Tibial nerve (tissue), 4 donors: ENCODE measurements at regions not wholly inside any gene's neighbourhood (a gene's known extent, or its start where the extent isn't known, plus 50 kb on each side); places are given as distances from the start of the nearest gene placed in this dataset.

Experiments used
- DNase-seq, 2 donors: peaks; one replicate each; pipeline ENCODE4 v3.0.0-alpha.2; 2019; ENCODE audit warnings: low spot score in 2 of 2
- H3K27ac ChIP-seq, 4 donors: fragments of 200-600 bp; sonication (generic) in 3 of 4; one replicate each; pipeline ENCODE4 v1.5.1; 2017 to 2019; ENCODE audit warnings: mild to moderate bottlenecking in 1 of 4
- H3K27me3 ChIP-seq, 2 donors: fragments of 200-600 bp; sonication (generic) in 1 of 2; one replicate each; pipeline versions ENCODE4 v1.5.1 to v1.6.0; 2017 to 2019
- H3K36me3 ChIP-seq, 3 donors: fragments of 200-600 bp; sonication (generic); one replicate each; pipeline ENCODE4 v1.5.1; 2018 to 2019
- H3K4me1 ChIP-seq, 4 donors: fragments of 200-600 bp; sonication (generic) in 3 of 4; one replicate each; pipeline ENCODE4 v1.5.1; 2017 to 2019
- H3K4me3 ChIP-seq, 4 donors: fragments of 200-600 bp; sonication (generic) in 3 of 4; one replicate each; pipeline ENCODE4 v1.5.1; 2017 to 2019; ENCODE audit warnings: mild to moderate bottlenecking in 1 of 4, moderate library complexity in 1 of 4
- H3K9me3 ChIP-seq, 4 donors: fragments of 200-600 bp; sonication (generic) in 3 of 4; one replicate each; pipeline ENCODE4 v1.5.1; 2017 to 2019
- EP300 ChIP-seq, 2 donors: sonication (generic); formaldehyde crosslinking; IDR thresholded peaks; one replicate each; pipeline ENCODE4 v1.6.1; 2017; ENCODE audit warnings: antibody characterized with exemption in 2 of 2, mild to moderate bottlenecking in 1 of 2
- POLR2A ChIP-seq, 2 donors: fragments of 450-650 bp; IDR thresholded peaks; one replicate each; pipeline ENCODE4 v1.6.1; 2017; ENCODE audit warnings: antibody characterized with exemption in 2 of 2, mild to moderate bottlenecking in 2 of 2, moderate library complexity in 2 of 2
- WGBS, 2 donors: methylation state at CpG; one replicate each; pipeline ENCODE4 v1.1.5; 2018; 5-methylcytosine and 5-hydroxymethylcytosine counted together
- TF ChIP-seq, protein P1 (sequence below), 5 experiments: fragments of 200-600 bp in 3 of 5; fragments of 450-650 bp in 2 of 5; sonication (generic) in 3 of 5; IDR thresholded peaks; one replicate each; pipeline ENCODE4 v1.5.1; 2016 to 2019; ENCODE audit warnings: antibody characterized with exemption in 5 of 5, mild to moderate bottlenecking in 3 of 5, moderate library complexity in 2 of 5

DNA sequence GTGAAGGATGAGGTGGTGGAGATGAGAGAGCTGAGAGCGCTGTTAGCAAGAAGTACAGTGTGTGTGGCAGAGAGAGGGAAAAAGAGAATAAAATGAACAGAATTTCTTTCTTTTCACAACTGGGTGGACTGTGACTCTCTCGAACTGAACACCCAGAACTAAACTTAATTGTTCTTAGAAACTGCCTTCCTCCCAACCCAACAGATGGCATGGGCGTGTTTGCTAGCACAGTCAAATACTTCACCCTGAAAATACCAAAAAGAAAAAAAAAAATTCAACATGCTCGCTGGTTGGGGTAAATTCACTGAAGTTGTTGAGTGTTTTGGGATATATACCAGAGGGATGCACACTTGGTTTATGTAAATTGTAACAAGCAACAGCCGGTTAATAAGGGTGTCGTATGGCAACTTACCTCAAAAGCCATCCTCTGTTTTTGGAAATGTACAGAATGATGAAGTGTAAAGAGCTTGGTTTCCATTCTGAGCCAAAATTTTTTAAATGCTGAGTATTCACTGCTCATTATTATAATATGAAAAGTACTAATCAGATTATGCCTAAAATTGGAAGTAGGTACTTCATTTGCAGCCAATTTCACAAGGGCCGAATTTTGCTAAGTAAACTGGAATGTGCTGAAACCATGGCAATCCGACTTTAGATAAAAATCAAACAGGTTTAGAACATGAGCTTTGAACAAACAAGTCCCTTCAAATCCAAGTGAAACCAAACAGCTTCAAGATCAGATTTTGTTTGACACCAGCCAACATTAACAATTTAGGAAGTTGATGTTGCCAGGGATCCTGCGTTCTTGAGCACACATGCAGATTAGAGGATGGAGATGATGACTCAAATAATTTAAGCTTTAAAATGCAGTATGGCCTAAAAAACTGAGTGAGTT lies 115.8 kb downstream of the ZIC5 start:
- TF ChIP-seq, protein P1, sequence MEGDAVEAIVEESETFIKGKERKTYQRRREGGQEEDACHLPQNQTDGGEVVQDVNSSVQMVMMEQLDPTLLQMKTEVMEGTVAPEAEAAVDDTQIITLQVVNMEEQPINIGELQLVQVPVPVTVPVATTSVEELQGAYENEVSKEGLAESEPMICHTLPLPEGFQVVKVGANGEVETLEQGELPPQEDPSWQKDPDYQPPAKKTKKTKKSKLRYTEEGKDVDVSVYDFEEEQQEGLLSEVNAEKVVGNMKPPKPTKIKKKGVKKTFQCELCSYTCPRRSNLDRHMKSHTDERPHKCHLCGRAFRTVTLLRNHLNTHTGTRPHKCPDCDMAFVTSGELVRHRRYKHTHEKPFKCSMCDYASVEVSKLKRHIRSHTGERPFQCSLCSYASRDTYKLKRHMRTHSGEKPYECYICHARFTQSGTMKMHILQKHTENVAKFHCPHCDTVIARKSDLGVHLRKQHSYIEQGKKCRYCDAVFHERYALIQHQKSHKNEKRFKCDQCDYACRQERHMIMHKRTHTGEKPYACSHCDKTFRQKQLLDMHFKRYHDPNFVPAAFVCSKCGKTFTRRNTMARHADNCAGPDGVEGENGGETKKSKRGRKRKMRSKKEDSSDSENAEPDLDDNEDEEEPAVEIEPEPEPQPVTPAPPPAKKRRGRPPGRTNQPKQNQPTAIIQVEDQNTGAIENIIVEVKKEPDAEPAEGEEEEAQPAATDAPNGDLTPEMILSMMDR (IDR thresholded peaks at IDR 0.05): no peak
- TF ChIP-seq EP300 (IDR thresholded peaks at IDR 0.05) (no peak), POLR2A (IDR thresholded peaks at IDR 0.05) (no peak)

DNA sequence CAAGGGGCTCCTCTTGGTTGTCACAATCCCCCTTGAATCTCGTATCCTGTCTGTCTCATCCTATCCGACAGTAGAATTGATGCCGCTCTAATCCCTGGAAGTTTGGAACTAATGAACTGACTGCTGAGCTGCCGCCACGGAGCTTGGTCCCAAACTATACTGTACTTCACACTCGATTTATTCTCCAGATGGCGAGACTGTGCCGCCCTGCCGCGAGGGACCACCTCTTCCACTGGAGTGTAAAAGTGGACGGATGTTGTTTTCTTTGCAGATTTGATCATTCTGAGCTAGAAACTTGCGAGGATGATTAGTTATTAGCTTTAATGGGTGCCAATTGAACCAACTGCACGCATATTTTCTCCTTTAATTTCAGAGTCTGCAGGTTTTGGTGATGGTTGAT lies 117.2 kb downstream of the ZIC5 start:
- no peak for DNase-seq
- H3K4me1 ChIP-seq: no peaks in the 10 kb centered on the region
- no peak overlapping the region for H3K27ac ChIP-seq
- peaks cover 0 to 3% (median 0%) of the 10 kb centered on the region in 4 donors for H3K9me3 ChIP-seq
- 80 to 88% methylated on average over 13 of the region's 13 CpGs for WGBS, 2 donors
- no peaks in the 10 kb centered on the region for H3K27me3 ChIP-seq
- no peaks in the 10 kb centered on the region for H3K36me3 ChIP-seq
- TF ChIP-seq, protein P1 (IDR thresholded peaks at IDR 0.05): no peak
- TF ChIP-seq POLR2A (IDR thresholded peaks at IDR 0.05) (no peak), EP300 (IDR thresholded peaks at IDR 0.05) (no peak)
- no peak overlapping the region for H3K4me3 ChIP-seq

More for the DNA sequence above, 115.8 kb downstream of the ZIC5 start:
- Histone ChIP-seq H3K27ac (no peak overlapping the region), H3K27me3 (no peaks in the 10 kb centered on the region), H3K4me3 (no peak overlapping the region), H3K36me3 (no peaks in the 10 kb centered on the region), H3K9me3 (no peaks in the 10 kb centered on the region), H3K4me1 (no peaks in the 10 kb centered on the region)
- no peak for DNase-seq
- 73 to 75% methylated on average over 9 of the region's 9 CpGs for WGBS, 2 donors

DNA sequence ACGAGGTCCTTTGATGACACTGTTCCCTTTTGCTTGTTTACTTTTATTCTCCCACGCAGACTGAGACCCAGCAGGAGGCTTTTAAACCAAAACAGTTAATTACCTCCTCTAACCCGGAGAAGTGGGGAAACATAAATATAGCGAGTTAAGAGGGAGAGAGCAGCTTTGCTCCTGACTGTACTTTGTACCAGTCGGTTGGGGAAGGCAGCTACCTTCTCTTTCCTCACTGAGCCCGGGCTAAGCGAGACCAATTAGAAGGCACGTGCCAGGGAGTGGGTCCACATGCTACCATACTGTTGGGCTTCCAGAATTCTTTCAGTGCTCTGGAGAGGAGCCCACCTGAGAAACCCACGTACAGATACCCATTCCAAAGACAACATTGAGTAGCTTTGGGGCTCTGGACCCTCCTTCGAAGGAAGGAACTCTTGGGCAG lies 124.2 kb downstream of the ZIC5 start:
- no peaks in the 10 kb centered on the region for H3K36me3 ChIP-seq
- H3K4me3 ChIP-seq: no peak overlapping the region
- WGBS, 2 donors: 64 to 69% methylated on average over 10 of the region's 10 CpGs
- peaks cover 0 to 4% (median 0%) of the 10 kb centered on the region in 4 donors for H3K9me3 ChIP-seq
- no peak overlapping the region for H3K27ac ChIP-seq
- no peaks in the 10 kb centered on the region for H3K27me3 ChIP-seq
- TF ChIP-seq EP300 (IDR thresholded peaks at IDR 0.05) (no peak), POLR2A (IDR thresholded peaks at IDR 0.05) (no peak)
- TF ChIP-seq, protein P1 (IDR thresholded peaks at IDR 0.05): no peak
- no peaks in the 10 kb centered on the region for H3K4me1 ChIP-seq
- no peak for DNase-seq

DNA sequence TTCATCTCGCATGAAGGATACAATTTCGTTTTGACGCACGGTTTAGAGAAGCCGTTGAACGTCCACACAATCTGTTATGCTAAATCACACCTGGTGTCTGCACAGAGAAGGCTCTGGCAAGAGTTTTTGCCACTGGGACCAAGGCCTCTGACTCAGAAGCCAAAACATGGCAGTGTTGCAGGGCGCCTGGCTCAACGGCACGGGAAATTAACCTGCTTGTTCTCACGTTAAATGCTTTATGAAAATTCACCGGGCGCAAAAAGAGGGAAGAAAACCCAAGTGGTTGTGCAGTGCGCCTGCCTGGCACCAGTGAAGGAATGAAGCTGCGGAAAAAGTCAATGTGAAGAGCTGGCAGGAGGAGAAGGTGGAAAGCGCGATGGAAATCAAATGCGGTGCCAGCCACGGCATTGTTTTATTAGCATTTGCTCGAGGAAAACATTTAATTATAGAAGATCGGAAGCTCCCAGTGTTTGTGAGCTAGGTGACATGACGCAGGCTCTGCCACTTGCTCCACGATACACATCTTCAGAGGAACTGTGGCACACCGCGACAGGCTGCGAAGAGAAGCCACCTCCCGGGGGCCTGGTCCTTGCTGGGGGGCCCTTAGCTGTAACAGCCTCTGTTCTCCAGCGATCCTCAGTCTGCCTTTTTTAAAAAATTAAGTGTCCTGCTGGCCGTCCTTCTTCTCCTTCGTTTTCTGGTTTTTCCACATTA lies 126.2 kb downstream of the ZIC5 start:
- H3K27ac ChIP-seq: no peak overlapping the region
- no peak overlapping the region for H3K4me3 ChIP-seq
- no peaks in the 10 kb centered on the region for H3K4me1 ChIP-seq
- no peak for DNase-seq
- TF ChIP-seq, protein P1 (IDR thresholded peaks at IDR 0.05): no peak
- TF ChIP-seq EP300 (IDR thresholded peaks at IDR 0.05): no peak
- no peak for TF ChIP-seq POLR2A (IDR thresholded peaks at IDR 0.05)
- H3K27me3 ChIP-seq: no peaks in the 10 kb centered on the region
- 84 to 85% methylated on average over 29 of the region's 29 CpGs for WGBS, 2 donors
- no peaks in the 10 kb centered on the region for H3K36me3 ChIP-seq
- H3K9me3 ChIP-seq: peaks cover 0 to 4% (median 0%) of the 10 kb centered on the region in 4 donors

DNA sequence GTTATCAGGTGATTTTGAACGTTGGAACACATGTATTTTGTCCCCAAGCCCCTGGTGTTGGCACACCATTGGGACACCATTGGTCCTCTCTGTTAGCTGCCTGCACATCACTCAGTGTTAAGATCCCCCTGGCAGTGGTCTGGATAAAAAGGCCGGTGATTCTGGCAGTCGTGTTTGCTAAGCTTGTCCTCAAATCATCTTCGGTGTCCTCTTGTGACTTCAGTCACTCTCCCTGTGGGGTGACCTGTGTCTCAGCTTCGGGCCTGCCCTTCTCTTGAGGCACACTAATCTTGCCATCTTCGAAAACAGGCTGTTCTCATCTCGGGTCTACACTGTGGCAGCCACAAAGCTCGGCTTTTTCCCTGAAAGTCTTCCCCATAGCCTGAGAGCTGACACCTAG lies 127.1 kb downstream of the ZIC5 start:
- TF ChIP-seq POLR2A (IDR thresholded peaks at IDR 0.05): no peak
- no peak for DNase-seq
- 85 to 86% methylated on average over 8 of the region's 8 CpGs for WGBS, 2 donors

More for the DNA sequence above, 127.1 kb downstream of the ZIC5 start:
- Histone ChIP-seq H3K27ac (no peak overlapping the region), H3K36me3 (no peaks in the 10 kb centered on the region), H3K9me3 (peaks cover 0 to 2% (median 0%) of the 10 kb centered on the region in 4 donors), H3K4me3 (no peak overlapping the region), H3K4me1 (no peaks in the 10 kb centered on the region), H3K27me3 (no peaks in the 10 kb centered on the region)
